GM04503 (cell line): ENCODE measurements at regions not wholly inside any gene's neighbourhood (a gene's known extent, or its start where the extent isn't known, plus 50 kb on each side); places are given as distances from the start of the nearest gene placed in this dataset.
"Not testable (repeated sequence)": the region's sequence is repeated elsewhere in the genome, so short reads cannot be mapped to it uniquely, and the experiment has no call there.

Experiments
- DNase-seq: peaks from one replicate; pipeline ENCODE4 v3.0.0-alpha.2; 2012; ENCODE audit warnings: low read depth

- no peak for DNase-seq
These were observed 1062.8 kb downstream of the UQCRFS1 start for GRCh38 chr19:28150129-28150528.

DNA sequence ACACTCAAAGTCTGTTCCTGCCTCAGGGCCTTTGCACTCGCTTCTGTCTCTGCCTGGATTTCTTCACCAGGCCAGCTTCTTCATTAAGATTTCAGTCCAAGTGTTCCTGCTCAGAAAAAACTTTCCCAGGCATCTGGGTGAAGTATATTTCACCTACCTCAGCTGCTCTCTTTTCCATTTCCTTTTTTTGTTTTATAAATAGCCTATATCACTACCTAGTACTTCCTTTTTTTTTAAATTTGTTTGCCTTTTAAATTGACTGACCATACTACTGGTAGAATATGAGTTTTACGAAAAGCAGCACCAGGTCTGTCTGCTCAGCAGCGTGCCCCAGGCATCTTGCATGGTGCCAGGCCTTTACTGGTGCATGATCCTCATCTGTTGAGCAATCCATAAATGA is 1064.4 kb downstream of the UQCRFS1 start:
- DNase-seq = no peak

- no peak for DNase-seq
These were observed 1070.7 kb downstream of the UQCRFS1 start for GRCh38 chr19:28142258-28142657.

DNA sequence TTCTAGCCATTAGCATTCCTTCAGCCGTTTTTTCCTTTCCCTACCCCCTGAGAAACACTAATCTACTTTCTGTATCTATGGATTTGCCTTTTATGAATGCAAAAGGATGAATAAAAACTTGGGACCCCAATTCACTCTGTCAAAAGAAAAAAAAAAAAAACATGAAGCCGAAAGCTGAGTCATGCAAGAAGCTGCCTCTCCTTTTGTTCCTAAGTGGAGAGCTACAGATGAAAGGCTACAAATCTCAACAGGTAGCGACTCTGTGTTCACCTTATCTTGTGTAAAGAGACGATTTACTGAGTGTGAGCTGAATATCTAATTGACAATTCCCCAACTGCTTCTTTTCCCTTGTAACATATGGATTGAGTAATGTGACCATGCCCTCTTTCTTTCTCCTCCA is 1072.8 kb downstream of the UQCRFS1 start:
- DNase-seq = no peak

DNA sequence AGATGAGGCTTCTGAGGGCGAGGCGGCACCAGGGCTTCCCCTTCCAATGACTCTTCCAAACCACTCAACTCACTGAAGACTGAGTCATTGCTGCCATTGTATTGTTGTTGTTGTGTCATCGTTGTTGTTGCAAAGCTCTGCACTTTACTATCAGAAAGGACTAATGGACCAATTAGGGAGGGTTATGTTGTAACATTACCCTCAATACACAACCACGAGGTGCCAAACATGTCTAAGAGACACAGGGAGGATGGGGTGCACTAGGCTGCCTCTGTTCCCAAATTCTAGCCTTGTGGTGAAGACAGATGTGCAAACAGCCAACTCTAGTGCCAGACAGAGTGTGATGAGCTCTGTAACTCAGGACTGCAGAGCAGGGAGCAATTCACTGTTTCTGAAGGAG is 1075.2 kb downstream of the UQCRFS1 start:
- DNase-seq = no peak

GRCh38 chr19:28136796-28137195 is 1076.2 kb downstream of the UQCRFS1 start:
- DNase-seq = no peak

GRCh38 chr19:28135825-28136224 is 1077.1 kb downstream of the UQCRFS1 start:
- DNase-seq = no peak

DNA sequence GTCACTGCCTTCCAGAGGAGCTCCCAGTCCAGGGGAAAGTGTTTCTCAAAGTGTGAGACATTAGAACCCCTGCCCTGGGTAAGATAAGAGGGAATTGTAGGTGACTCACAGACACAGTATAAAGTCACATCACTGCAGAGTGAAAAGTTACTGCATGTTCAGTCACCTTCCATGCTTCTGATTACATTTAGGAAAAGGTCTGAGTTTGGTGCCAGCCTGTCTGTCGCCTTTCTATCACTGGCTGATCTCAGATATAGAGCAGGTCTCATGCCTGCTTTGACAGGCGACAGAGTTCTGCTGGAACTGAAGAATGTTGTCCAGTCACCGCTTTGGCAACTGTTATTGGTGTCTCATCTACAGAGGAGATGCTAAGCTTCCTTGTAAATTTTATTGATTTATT is 1078.6 kb downstream of the UQCRFS1 start:
- no peak for DNase-seq

DNA sequence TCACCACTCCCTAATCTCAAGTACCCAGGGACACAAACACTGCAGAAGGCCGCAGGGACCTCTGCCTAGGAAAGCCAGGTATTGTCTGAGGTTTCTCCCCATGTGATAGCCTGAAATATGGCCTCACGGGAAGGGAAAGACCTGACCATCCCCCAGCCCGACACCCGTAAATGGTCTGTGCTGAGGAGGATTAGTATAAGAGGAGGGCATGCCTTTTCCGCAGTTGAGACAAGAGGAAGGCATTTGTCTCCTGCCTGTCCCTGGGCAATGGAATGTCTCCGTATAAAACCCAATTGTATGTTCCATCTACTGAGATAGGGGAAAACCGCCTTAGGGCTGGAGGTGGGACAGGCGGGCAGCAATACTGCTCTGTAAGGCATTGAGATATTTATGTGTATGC is 1082.1 kb downstream of the UQCRFS1 start:
- not testable (repeated sequence) for DNase-seq

DNA sequence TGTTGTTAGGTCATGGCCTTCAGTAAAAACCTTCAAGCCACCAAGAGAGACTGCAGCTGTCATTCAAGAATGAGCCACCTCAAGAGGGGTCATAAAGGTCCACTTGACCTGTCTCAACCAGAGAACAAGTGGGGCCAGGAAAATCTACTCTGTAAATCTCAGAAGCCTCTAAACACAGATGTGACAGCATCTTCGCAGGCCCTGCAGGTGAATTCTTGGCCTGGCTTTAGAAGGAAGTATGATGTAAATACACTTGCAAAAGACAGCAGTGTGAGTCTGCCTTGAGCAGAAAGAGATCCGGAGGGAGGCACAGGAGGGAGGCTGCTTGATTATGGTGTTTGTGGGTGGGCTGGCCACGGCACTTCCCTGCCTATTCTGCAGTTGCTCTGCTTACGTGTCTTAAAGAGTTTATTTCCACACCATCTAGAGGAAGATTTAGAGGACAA is 1082.9 kb downstream of the UQCRFS1 start:
- DNase-seq = no peak

DNA sequence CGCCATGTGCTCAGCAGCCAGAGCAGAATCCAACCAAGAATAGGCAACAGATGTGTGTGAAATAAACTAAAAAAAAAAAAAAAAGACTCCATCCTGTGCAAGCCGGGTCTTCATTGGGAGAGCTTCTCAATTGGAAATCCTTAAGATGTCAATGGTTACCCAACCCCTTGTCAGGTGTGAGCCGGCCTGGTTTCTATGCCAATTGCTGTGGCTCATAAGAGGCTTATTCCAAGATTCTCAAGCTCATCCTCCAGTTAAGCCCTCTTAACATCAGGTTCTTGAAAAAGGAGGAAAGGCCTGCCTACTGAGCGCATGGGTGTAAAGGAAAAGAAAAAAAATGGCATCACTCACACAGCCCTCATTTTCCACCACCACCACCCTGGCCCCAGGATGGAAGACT is 1084.6 kb downstream of the UQCRFS1 start:
- no peak for DNase-seq

- DNase-seq = no peak
These were observed 1086.6 kb downstream of the UQCRFS1 start for GRCh38 chr19:28126135-28126898.

DNA sequence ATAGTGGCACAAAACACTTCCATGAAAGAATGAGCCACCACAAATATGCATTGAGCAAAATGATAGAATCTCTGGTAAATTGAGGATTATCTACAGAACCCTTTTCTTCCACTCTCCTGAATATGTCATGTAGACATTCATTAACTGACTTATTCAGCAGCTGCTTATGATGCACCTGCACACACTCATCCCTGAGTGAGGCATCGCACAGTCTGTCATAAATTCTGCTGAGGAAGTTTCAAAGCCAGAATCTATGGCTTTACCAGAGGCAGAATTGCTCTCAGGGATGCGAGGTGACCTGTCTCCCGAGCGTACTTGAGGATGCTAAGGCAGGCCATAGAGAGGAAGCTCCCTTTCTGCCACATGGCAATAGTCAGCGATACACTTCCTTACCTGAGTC is 1090.2 kb downstream of the UQCRFS1 start:
- no peak for DNase-seq

DNA sequence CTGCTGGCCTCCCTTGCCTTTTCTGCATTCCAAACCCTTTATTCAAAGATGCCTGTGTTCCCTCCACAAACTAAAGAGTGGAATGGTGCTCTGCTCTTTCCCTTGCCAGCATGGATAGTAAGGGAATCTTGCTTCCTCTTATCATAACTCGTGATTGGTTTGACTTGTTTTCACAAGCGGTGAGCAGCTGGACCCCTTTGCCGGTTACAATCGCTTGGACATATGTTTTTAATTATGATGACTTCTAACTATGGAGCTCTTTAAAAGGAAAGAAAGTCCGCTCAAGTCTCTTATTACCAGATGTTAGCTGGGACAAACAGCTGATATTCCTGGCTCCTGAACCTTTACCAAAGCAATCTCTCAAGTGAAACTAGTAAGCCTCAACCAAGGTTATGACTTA is 1094.7 kb downstream of the UQCRFS1 start:
- no peak for DNase-seq

DNA sequence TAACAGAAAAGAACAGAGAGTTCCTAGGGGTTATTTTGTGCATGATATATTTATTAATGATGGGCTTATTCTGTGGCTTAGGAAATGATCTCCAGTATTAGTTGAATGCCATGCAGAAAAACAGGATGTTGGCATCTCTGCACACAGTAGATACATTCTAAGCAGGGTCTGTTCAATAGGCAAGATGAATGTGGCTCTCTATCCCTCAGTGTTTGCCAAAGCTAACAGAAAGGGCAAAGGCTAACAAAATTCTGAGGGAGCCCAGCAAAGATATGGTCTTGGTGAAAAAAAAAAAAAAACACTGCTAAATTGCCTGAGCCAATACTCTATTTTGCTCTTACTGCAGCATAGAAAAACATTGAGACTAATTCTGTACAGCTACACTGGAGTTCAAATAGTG is 1095.8 kb downstream of the UQCRFS1 start:
- DNase-seq = no peak

DNA sequence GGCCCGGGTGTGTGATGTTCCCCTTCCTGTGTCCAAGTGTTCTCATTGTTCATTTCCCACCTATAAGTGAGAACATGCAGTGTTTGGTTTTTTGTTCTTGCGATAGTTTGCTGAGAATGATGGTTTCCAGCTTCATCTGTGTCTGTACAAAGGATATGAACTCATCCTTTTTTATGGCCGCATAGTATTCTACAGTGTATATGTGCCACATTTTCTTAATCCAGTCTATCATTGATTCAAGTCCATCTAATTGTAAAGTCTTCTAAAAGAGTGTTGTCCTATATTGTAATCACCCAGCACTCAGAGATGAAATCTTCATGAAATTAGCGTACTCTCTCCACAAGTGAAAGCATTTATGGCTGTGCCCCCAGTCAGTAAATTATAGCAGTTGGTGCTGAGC is 1096.6 kb downstream of the UQCRFS1 start:
- not testable (repeated sequence) for DNase-seq

GRCh38 chr19:28103921-28104320 is 1109.0 kb downstream of the UQCRFS1 start:
- no peak for DNase-seq

GRCh38 chr19:28084659-28085157 is 1128.2 kb downstream of the UQCRFS1 start:
- DNase-seq = not testable (repeated sequence)

- no peak for DNase-seq
These were observed 1136.3 kb downstream of the UQCRFS1 start for GRCh38 chr19:28076628-28077027.

DNA sequence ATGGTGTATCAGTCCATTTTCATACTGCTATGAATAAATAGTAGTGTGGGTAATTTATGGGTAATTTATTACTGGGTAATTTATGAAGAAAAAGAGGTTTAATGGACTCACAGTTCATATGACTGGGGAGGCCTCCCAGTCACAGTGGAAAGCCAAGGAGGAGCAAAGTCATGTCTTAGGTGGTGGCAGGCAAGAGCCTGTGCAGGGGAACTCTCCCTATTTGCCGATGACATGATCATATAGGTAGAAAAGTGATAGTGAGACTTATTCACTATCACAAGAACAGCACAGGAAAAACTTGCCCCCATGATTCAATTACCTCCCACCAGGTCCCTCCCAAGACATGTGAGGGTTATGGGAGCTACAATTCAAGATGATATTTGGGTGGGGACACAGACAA is 1137.7 kb downstream of the UQCRFS1 start:
- DNase-seq = no peak

- DNase-seq = no peak
These were observed 1138.2 kb downstream of the UQCRFS1 start for GRCh38 chr19:28074773-28075172.

- DNase-seq = no peak
These were observed 1145.1 kb downstream of the UQCRFS1 start for GRCh38 chr19:28067882-28068281.

DNA sequence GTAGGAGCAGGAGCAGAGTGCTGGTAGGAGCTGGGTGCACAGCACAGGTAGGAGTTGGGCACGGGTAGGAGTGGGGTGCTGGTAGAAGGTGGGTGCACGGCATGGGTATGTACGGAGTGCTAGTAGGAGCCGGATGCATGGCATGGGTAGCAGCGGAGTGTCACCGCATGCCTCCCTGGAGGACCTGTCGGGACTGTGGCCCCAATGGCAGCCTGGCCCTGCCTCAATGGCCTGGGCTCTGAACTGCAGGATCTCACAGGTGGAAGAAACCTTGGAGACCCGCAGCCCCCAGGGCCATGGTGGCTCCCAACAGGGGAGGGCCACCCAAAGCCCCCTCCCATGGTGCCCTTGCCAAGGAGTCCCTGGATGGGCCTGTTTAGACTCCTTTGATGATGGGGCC is 1146.0 kb downstream of the UQCRFS1 start:
- no peak for DNase-seq

GRCh38 chr19:28066161-28066560 is 1146.8 kb downstream of the UQCRFS1 start:
- no peak for DNase-seq
